Bronchial epithelial cell (primary cell): ENCODE measurements at regions not wholly inside any gene's neighbourhood (a gene's known extent, or its start where the extent isn't known, plus 50 kb on each side); places are given as distances from the start of the nearest gene placed in this dataset.

Experiments
- DNase-seq: peaks from one replicate; pipeline ENCODE4 v3.0.0-alpha.2; 2010; ENCODE audit warnings: low read depth
- FAIRE-seq: peaks from 2 replicates; lab custom pipeline; 2011; peaks lifted over from hg19 to GRCh38; lab: Jason Lieb, UNC
- H3K27me3 ChIP-seq: 2 replicates; pipeline ENCODE4 v1.5.1; 2011; ENCODE audit warnings: low read length; ENCODE audit not compliant: control insufficient read depth, insufficient read depth
- H3K36me3 ChIP-seq: 2 replicates; pipeline ENCODE4 v1.5.1; 2011; ENCODE audit warnings: low read length; ENCODE audit not compliant: control insufficient read depth, insufficient read depth
- H3K4me3 ChIP-seq: 2 replicates; pipeline ENCODE4 v1.5.1; 2011; ENCODE audit warnings: mild to moderate bottlenecking, low read depth, low read length, control low read depth
- TF ChIP-seq, protein P1 (sequence below): IDR thresholded peaks from 2 replicates; pipeline ENCODE4 v1.5.1; 2011; ENCODE audit warnings: mild to moderate bottlenecking, moderate library complexity, low read length, control low read depth, inconsistent platforms; ENCODE audit not compliant: insufficient read depth, severe bottlenecking

DNA sequence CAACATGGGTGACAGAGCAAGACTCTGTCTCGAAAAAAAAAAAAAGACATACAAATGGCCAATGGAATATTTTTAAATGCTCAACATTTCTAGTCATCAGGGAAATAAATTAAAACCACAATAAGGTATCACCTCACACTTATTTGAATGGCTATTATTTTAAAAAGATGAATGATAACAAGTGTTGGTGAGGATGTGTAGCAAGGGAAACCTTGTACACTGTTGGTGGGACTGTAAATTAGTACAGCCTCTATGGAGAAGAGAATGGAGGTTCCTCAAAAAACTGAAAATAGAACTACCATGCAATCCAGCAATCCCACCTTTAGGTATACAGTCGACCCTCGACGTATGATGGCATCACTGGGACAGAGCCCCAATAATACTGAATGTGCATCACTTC is 65.4 kb upstream of the DIP2C start:
- FAIRE-seq (no peak), DNase-seq (no peak)
- Histone ChIP-seq H3K36me3 (no peaks in the 10 kb centered on the region), H3K4me3 (no peak overlapping the region), H3K27me3 (no peaks in the 10 kb centered on the region)
- TF ChIP-seq, protein P1, sequence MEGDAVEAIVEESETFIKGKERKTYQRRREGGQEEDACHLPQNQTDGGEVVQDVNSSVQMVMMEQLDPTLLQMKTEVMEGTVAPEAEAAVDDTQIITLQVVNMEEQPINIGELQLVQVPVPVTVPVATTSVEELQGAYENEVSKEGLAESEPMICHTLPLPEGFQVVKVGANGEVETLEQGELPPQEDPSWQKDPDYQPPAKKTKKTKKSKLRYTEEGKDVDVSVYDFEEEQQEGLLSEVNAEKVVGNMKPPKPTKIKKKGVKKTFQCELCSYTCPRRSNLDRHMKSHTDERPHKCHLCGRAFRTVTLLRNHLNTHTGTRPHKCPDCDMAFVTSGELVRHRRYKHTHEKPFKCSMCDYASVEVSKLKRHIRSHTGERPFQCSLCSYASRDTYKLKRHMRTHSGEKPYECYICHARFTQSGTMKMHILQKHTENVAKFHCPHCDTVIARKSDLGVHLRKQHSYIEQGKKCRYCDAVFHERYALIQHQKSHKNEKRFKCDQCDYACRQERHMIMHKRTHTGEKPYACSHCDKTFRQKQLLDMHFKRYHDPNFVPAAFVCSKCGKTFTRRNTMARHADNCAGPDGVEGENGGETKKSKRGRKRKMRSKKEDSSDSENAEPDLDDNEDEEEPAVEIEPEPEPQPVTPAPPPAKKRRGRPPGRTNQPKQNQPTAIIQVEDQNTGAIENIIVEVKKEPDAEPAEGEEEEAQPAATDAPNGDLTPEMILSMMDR = no peak

GRCh38 chr10:753530-753929 is 64.1 kb upstream of the DIP2C start:
- TF ChIP-seq, protein P1 = no peak
- FAIRE-seq (no peak), DNase-seq (no peak)
- no peak overlapping the region for H3K4me3 ChIP-seq
- H3K36me3 ChIP-seq = no peaks in the 10 kb centered on the region
- H3K27me3 ChIP-seq = no peaks in the 10 kb centered on the region

DNA sequence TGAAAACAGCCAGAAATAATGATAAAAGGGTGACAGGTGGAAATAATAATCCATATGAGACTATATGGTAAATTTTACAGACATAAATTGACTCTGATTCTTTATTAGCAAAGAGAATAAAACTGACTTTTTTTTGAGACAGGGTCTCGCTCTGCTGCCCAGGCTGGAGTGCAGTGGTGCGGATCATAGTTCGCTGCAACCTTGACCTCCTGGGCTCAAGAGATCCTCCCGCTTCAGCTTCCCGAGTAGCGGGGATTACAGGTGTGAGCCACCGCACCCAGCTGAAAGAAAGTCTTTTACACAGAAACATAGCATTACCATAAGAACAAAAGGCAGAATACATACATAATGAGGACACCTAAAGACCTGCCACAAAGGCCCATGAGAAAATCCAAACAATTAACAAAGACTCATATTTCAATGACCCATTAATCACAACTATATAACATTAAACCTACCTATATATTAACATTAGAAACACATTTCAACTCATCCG is 51.5 kb upstream of the DIP2C start:
- H3K4me3 ChIP-seq = no peak overlapping the region
- H3K36me3 ChIP-seq = no peaks in the 10 kb centered on the region
- no peaks in the 10 kb centered on the region for H3K27me3 ChIP-seq
- no peak for FAIRE-seq
- TF ChIP-seq, protein P1 = no peak
- DNase-seq = no peak

GRCh38 chr10:739403-739802 is 49.9 kb upstream of the DIP2C start:
- no peak overlapping the region for H3K4me3 ChIP-seq
- FAIRE-seq = peak; percentile 62
- DNase-seq = no peak
- H3K36me3 ChIP-seq = no peaks in the 10 kb centered on the region
- TF ChIP-seq, protein P1 = no peak
- no peaks in the 10 kb centered on the region for H3K27me3 ChIP-seq
